Stimulated activated memory B cell treated with anti-CD40 and anti-IgM and Interleukin-4, amounts not matched to agents 10 μg/mL and 1 μg/mL and 100 μg/mL, for 72 hours (primary cell): ENCODE measurements at regions not wholly inside any gene's neighbourhood (a gene's known extent, or its start where the extent isn't known, plus 50 kb on each side); places are given as distances from the start of the nearest gene placed in this dataset.
"Not testable (repeated sequence)": the region's sequence is repeated elsewhere in the genome, so short reads cannot be mapped to it uniquely, and the experiment has no call there.

Source experiments
- ATAC-seq: fragments of 150-1000 bp; cut with Tn5 transposase; 2 replicates; pipeline ENCODE4 v1.10.0; 2021
- H3K27ac Mint-ChIP-seq: one replicate; pipeline ENCODE4 v1.8.0; 2022; ENCODE audit warnings: mild to moderate bottlenecking, mixed read lengths
- H3K27me3 Mint-ChIP-seq: one replicate; pipeline ENCODE4 v1.8.0; 2022; ENCODE audit warnings: mixed read lengths
- H3K36me3 Mint-ChIP-seq: one replicate; pipeline ENCODE4 v1.8.0; 2022; ENCODE audit warnings: mixed read lengths
- H3K4me1 Mint-ChIP-seq: one replicate; pipeline ENCODE4 v1.8.0; 2022; ENCODE audit warnings: mixed read lengths
- H3K4me3 Mint-ChIP-seq: one replicate; pipeline ENCODE4 v1.8.0; 2022; ENCODE audit warnings: mild to moderate bottlenecking, moderate library complexity, mixed read lengths
- H3K9me3 Mint-ChIP-seq: one replicate; pipeline ENCODE4 v1.8.0; 2022; ENCODE audit warnings: mixed read lengths

DNA sequence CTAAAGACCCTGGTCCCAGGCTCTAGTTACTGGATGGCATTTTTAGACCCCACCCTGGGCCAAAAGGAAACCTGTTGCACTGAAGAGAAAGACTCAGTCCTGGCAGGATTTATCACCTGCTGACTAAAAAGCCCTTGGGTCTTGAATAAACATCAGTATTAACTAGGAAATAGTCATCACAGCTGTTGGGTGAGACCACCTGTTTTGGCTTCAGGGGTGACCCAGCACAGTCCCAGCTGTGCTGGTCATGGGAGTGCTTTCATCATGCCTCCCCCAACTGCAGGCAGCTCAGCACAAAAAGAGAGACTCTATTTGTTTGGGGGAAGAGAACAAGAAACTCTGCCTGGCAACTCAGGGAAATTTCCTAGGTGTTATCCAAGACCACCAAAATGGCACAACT lies 903.2 kb downstream of the C4orf33 start:
- no peak for ATAC-seq
- Mint-ChIP-seq H3K27ac (no peak overlapping the region), H3K36me3 (no peaks in the 10 kb centered on the region), H3K4me3 (no peak overlapping the region), H3K9me3 (no peaks in the 10 kb centered on the region), H3K27me3 (no peaks in the 10 kb centered on the region), H3K4me1 (no peaks in the 10 kb centered on the region)

- no peak overlapping the region for H3K27ac Mint-ChIP-seq
- H3K4me3 Mint-ChIP-seq = no peak overlapping the region
- H3K9me3 Mint-ChIP-seq = no peaks in the 10 kb centered on the region
- H3K27me3 Mint-ChIP-seq = no peaks in the 10 kb centered on the region
- no peaks in the 10 kb centered on the region for H3K4me1 Mint-ChIP-seq
- H3K36me3 Mint-ChIP-seq = no peaks in the 10 kb centered on the region
- ATAC-seq = no peak
These were observed 912.5 kb downstream of the C4orf33 start for GRCh38 chr4:130008461-130008860.

DNA sequence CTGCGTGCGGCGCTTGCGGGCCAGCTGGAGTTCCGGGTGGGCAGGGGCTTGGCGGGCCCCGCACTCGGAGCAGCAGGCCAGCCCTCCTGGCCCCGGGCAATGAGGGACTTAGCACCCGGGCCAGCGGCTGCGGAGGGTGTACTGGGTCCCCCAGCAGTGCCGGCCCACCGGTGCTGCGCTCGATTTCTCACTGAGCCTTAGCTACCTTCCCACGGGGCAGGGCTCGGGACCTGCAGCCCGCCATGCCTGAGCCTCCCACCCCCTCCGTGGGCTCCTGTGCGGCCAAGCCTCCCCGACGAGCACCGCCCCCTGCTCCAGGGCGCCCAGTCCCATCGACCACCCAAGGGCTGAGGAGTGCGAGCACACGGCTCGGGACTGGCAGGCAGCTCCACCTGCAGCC lies 916.9 kb downstream of the C4orf33 start:
- not testable (repeated sequence) for H3K27ac Mint-ChIP-seq, ATAC-seq, H3K9me3 Mint-ChIP-seq

GRCh38 chr4:130021706-130022105 lies 925.8 kb downstream of the C4orf33 start:
- H3K27ac Mint-ChIP-seq = no peak overlapping the region
- no peaks in the 10 kb centered on the region for H3K36me3 Mint-ChIP-seq
- H3K4me1 Mint-ChIP-seq = no peaks in the 10 kb centered on the region
- H3K27me3 Mint-ChIP-seq = no peaks in the 10 kb centered on the region
- H3K9me3 Mint-ChIP-seq = no peaks in the 10 kb centered on the region
- ATAC-seq = no peak
- no peak overlapping the region for H3K4me3 Mint-ChIP-seq

More for the DNA sequence above, 916.9 kb downstream of the C4orf33 start:
- not testable (repeated sequence) for H3K27me3 Mint-ChIP-seq, H3K4me1 Mint-ChIP-seq, H3K36me3 Mint-ChIP-seq, H3K4me3 Mint-ChIP-seq

DNA sequence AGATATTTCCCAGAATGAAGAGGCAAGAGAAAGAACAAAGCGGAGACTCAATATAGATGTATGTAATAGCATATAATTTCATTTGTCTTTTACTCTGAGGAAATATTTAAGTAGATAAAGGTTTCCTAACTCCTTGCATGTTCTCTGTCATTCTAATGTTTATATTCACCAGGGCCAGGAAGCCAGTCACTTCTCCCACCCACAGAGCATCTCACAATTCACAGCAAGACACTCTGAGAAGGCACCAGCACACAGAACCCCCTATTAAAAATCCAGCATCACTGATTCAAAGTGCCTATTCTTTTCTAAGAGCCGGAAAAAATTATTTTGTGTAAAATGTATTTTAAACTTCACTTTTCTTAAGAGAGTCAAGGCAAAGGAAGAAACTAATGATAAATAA lies 927.1 kb downstream of the C4orf33 start:
- Mint-ChIP-seq H3K4me1 (no peaks in the 10 kb centered on the region), H3K27ac (no peak overlapping the region), H3K9me3 (no peaks in the 10 kb centered on the region), H3K4me3 (no peak overlapping the region), H3K27me3 (no peaks in the 10 kb centered on the region), H3K36me3 (no peaks in the 10 kb centered on the region)
- no peak for ATAC-seq

- Mint-ChIP-seq H3K4me3 (no peak overlapping the region), H3K9me3 (no peaks in the 10 kb centered on the region), H3K27me3 (no peaks in the 10 kb centered on the region), H3K4me1 (no peaks in the 10 kb centered on the region), H3K36me3 (no peaks in the 10 kb centered on the region), H3K27ac (no peak overlapping the region)
- ATAC-seq = no peak
These were observed 929.7 kb downstream of the C4orf33 start for GRCh38 chr4:130025701-130026100.

DNA sequence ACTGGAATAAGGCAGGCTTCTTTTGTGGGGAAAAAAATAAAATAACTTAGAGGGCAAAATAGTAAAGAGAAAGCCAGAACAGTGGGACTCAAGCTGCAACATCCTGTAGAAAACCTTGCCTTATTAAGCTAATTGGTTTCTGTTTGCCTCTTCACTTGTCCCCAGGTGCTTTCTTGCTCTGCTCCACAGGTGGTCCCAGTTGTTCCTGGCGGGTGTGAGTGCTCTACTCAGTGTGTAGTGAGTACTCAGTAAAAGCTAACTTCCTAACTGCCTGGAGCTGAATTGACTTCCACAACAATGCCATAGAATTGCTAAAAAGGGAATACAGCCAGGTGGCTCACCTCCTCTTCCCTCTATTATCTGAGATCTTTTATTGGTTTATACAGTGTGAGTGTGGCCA lies 930.2 kb downstream of the C4orf33 start:
- no peaks in the 10 kb centered on the region for H3K27me3 Mint-ChIP-seq
- no peaks in the 10 kb centered on the region for H3K36me3 Mint-ChIP-seq
- H3K27ac Mint-ChIP-seq = no peak overlapping the region
- ATAC-seq = no peak
- H3K4me3 Mint-ChIP-seq = no peak overlapping the region
- no peaks in the 10 kb centered on the region for H3K4me1 Mint-ChIP-seq
- no peaks in the 10 kb centered on the region for H3K9me3 Mint-ChIP-seq

- no peak overlapping the region for H3K4me3 Mint-ChIP-seq
- no peaks in the 10 kb centered on the region for H3K27me3 Mint-ChIP-seq
These were observed 932.0 kb downstream of the C4orf33 start for GRCh38 chr4:130027973-130028372.

GRCh38 chr4:130028552-130028951 lies 932.6 kb downstream of the C4orf33 start:
- Mint-ChIP-seq H3K36me3 (no peaks in the 10 kb centered on the region), H3K4me1 (no peaks in the 10 kb centered on the region), H3K9me3 (no peaks in the 10 kb centered on the region), H3K27ac (no peak overlapping the region), H3K4me3 (no peak overlapping the region), H3K27me3 (no peaks in the 10 kb centered on the region)
- ATAC-seq = peak; percentile 82

More at GRCh38 chr4:130027973-130028372, 932.0 kb downstream of the C4orf33 start:
- no peak overlapping the region for H3K27ac Mint-ChIP-seq
- no peaks in the 10 kb centered on the region for H3K36me3 Mint-ChIP-seq
- H3K9me3 Mint-ChIP-seq = no peaks in the 10 kb centered on the region
- no peaks in the 10 kb centered on the region for H3K4me1 Mint-ChIP-seq
- ATAC-seq = no peak

- Mint-ChIP-seq H3K27ac (no peak overlapping the region), H3K4me1 (no peaks in the 10 kb centered on the region), H3K9me3 (no peaks in the 10 kb centered on the region), H3K36me3 (no peaks in the 10 kb centered on the region), H3K4me3 (no peak overlapping the region), H3K27me3 (no peaks in the 10 kb centered on the region)
- no peak for ATAC-seq
These were observed 933.5 kb downstream of the C4orf33 start for GRCh38 chr4:130029442-130029841.

GRCh38 chr4:130031858-130032257 lies 935.9 kb downstream of the C4orf33 start:
- Mint-ChIP-seq H3K4me3 (no peak overlapping the region), H3K27me3 (no peaks in the 10 kb centered on the region), H3K4me1 (no peaks in the 10 kb centered on the region), H3K9me3 (no peaks in the 10 kb centered on the region), H3K27ac (no peak overlapping the region), H3K36me3 (no peaks in the 10 kb centered on the region)
- ATAC-seq = no peak

DNA sequence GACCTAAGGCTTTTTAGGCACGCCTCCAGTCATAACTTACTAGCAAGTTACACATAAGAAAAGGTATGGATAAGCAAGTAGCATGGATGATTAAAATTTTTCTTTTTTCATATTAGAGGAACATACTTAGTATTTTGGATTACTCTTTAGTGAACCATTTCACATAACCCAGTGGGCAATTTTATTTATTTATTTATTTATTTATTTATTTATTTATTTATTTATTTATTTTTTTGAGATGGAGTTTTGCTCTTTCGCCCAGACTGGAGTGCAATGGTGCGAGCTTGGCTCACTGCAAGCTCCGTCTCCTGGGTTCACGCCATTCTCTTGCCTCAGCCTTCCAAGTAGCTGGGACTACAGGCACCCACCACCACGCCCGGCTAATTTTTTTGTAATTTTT lies 937.7 kb downstream of the C4orf33 start:
- not testable (repeated sequence) for H3K9me3 Mint-ChIP-seq

DNA sequence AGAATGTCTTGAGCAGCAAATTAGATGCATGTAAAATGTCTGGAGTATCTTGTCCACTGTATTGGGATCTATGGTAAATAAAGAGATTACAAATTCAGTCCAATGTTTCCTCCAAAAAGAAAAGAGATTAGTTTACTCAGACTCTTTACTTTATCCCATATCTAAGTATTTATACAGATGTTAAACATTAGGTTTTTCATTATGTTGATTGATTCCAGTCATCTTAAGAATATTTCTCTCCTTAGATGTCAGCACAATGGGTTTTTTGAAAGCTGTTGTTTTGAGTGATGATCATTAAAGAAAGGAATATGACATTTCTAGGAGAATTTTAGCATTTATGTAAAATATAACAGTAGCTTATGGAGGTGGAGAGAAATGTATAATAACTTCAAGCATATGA lies 938.9 kb downstream of the C4orf33 start:
- Mint-ChIP-seq H3K4me3 (no peak overlapping the region), H3K9me3 (peaks cover 3% of the 10 kb centered on the region), H3K36me3 (no peaks in the 10 kb centered on the region), H3K4me1 (no peaks in the 10 kb centered on the region), H3K27ac (no peak overlapping the region), H3K27me3 (no peaks in the 10 kb centered on the region)
- no peak for ATAC-seq

More for the DNA sequence above, 937.7 kb downstream of the C4orf33 start:
- not testable (repeated sequence) for ATAC-seq, H3K27me3 Mint-ChIP-seq, H3K27ac Mint-ChIP-seq, H3K4me3 Mint-ChIP-seq, H3K36me3 Mint-ChIP-seq, H3K4me1 Mint-ChIP-seq

- Mint-ChIP-seq H3K27me3 (no peaks in the 10 kb centered on the region), H3K4me1 (no peaks in the 10 kb centered on the region), H3K4me3 (no peak overlapping the region), H3K36me3 (no peaks in the 10 kb centered on the region), H3K27ac (no peak overlapping the region), H3K9me3 (peaks cover 3% of the 10 kb centered on the region)
- no peak for ATAC-seq
These were observed 939.4 kb downstream of the C4orf33 start for GRCh38 chr4:130035391-130035790.

DNA sequence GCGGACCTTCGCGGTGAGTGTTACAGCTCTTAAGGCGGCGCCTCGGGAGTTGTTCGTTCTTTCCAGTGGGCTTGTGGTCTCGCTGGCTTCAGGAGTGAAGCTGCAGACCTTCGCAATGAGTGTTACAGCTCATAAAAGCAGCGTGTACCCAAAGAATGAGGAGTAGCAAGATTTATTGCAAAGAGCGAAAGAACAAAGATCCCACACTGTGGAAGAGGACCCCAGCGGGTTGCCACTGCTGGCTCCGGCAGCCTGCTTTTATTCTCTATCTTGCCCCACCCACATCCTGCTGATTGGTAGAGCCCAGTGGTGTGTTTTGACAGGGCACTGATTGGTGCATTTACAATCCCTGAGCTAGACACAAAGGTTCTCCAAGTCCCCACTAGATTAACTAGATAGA lies 941.9 kb downstream of the C4orf33 start:
- H3K27me3 Mint-ChIP-seq, H3K27ac Mint-ChIP-seq, H3K4me3 Mint-ChIP-seq, H3K9me3 Mint-ChIP-seq, ATAC-seq, H3K36me3 Mint-ChIP-seq, H3K4me1 Mint-ChIP-seq: not testable (repeated sequence)

- H3K27ac Mint-ChIP-seq, H3K4me3 Mint-ChIP-seq, H3K9me3 Mint-ChIP-seq, H3K27me3 Mint-ChIP-seq, ATAC-seq, H3K4me1 Mint-ChIP-seq, H3K36me3 Mint-ChIP-seq: not testable (repeated sequence)
These were observed 942.6 kb downstream of the C4orf33 start for GRCh38 chr4:130038540-130038939.

DNA sequence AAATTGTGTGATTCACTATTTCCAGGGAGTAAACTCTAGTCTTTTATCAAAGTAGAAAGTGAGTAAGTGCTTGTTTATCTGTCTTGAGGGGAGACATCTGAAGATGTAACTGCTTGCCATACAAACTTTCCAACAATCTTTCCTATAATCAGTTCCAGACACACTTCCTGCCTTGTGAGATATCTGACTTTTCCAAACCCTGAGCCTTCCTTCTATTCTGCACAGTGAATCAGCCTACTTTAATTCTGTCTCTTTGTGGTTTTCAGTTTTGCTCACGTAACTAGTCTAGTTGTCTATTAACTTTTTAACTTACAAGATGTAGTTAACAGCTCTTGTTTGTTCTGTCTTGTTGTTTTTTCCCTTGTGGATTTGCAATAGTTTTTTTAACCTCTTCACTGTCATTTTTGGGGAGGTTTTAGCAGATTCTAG lies 947.8 kb downstream of the C4orf33 start:
- H3K27me3 Mint-ChIP-seq = no peaks in the 10 kb centered on the region

More for the DNA sequence above, 947.8 kb downstream of the C4orf33 start:
- no peak overlapping the region for H3K27ac Mint-ChIP-seq
- ATAC-seq = no peak
- H3K36me3 Mint-ChIP-seq = no peaks in the 10 kb centered on the region
- no peaks in the 10 kb centered on the region for H3K9me3 Mint-ChIP-seq
- H3K4me1 Mint-ChIP-seq = no peaks in the 10 kb centered on the region
- no peak overlapping the region for H3K4me3 Mint-ChIP-seq
